Jurkat, Clone E6-1 (cell line): ENCODE measurements at regions not wholly inside any gene's neighbourhood (a gene's known extent, or its start where the extent isn't known, plus 50 kb on each side); places are given as distances from the start of the nearest gene placed in this dataset.
"Not testable (repeated sequence)": the region's sequence is repeated elsewhere in the genome, so short reads cannot be mapped to it uniquely, and the experiment has no call there.

Source experiments
- DNase-seq: peaks from one replicate; pipeline ENCODE4 v3.0.0-alpha.2; 2011; ENCODE audit warnings: low read depth, low spot score
- H3K4me3 ChIP-seq: 2 replicates; pipeline ENCODE4 v1.5.1; 2011; ENCODE audit warnings: mild to moderate bottlenecking, low read length, control low read depth, moderate library complexity

DNA sequence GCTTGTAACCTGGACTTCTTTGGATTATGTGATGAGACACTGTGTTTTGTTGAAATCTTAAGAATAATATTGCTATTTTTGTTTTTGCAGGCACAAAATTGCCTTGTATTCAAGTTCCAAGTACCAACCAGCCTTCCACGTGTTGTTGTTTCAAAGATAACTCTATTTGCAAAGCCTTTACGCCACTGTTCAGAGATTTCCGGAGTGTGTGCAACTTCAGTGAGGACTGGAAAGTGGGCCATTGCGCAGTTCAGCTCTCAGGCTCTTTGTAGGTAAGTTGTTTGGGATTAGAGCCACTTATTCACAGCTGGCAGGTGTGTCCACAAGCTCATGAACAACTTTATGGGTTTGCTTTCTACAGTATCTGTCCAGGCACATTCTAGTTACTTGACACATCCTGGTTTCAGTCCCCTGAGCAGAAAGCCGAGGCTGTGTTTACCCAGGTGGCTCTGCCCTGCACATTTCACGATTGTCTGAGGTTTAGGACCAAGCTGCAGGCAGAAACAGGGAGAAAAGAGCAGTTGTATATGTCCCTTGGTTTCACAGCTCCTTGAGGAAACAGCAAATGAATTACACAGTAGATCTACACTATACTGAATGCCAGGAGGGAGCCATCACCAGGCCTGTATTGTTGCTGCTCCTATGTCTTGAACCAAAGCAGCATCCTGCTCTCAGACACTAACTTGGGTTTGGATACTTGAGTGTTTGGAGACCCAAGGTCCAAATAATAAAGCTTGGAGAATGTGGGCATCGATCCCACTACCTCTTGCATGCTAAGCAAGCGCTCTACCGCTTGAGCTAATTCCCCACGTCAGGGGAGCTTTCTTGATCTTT is 136.1 kb upstream of the ZNF322 start:
- H3K4me3 ChIP-seq, DNase-seq: not testable (repeated sequence)

DNA sequence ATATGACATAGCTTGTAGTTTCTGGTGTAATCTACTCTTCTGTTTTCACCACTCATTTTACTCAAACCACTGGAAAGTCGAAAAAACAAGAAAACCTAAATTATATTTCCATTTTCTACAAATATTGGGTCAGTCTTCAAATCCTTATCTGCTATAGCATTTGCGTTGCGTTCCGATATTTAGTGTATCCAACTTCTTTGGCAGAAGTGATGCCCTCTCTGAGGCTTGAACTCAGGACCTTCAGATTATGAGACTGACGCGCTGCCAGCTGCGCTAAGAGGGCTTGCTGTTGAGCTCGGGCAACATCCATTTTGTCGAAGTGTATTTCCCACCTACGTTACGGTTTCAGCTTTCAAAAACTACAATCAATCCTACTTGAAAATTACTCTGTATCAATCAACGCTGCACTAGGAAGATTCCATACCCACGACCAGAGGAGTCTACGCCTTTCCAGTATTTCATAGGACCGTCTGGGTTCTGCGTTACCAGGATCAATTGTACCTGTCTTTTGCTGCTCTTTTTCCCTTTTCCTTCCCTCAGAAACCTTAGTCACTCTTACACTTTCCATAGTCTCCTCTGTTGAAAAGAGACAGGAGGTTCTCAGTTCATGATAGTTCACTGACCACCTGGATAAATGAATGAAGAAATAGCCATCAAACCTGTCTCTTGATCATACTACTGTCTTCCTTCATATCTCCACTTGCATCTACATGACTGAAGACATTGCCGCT is 140.5 kb upstream of the ZNF322 start:
- DNase-seq, H3K4me3 ChIP-seq: not testable (repeated sequence)

DNA sequence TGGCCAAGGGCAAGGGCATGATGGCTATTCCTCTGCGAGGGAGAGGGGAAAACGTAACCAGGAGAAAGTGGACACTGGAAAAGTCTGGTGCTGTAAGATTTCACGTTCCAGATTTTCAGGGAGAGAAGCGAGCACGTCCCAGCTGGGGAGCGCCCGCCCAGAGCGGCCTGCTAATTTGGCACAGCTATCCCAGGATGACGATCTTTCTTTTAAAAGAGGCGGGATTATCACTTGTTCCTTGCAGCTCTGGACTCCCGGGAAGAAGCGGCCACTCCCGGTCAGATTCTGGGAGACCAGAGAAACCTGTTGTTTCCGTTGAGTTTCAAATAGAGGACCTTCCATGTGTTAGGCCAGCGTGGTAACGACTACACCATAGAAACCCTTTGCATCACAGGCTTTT is 144.2 kb upstream of the ZNF322 start:
- not testable (repeated sequence) for DNase-seq, H3K4me3 ChIP-seq

DNA sequence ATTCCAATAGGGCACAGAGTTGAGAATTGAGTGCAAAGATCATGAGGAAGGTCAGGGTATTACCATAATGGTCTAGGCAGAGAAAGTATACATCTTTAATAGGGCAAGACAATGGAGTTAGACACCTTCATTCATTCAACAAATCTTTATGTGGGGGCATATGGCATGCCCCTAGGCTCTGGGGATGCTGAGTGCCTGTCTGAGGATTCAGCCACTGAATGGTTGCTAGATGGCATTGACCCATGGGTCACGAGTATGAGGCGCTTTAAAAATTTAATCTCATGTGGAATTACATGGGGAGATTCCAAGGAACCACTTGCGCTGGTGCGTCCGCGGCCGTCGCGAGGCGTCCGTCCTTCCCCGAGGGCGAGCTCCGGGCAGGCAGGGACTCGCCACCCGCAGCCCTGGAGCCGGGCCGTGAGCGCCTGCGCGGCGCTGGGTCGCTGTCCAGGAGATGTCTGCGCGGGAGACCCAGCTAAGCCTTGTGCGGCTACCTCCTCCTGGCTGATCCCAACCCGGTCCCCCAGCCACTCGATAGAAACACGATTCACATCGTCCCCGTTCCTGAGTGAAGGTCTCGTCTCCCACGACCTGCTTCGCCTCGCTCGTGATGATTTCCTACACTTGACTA is 152.1 kb upstream of the ZNF322 start:
- H3K4me3 ChIP-seq, DNase-seq: not testable (repeated sequence)

DNA sequence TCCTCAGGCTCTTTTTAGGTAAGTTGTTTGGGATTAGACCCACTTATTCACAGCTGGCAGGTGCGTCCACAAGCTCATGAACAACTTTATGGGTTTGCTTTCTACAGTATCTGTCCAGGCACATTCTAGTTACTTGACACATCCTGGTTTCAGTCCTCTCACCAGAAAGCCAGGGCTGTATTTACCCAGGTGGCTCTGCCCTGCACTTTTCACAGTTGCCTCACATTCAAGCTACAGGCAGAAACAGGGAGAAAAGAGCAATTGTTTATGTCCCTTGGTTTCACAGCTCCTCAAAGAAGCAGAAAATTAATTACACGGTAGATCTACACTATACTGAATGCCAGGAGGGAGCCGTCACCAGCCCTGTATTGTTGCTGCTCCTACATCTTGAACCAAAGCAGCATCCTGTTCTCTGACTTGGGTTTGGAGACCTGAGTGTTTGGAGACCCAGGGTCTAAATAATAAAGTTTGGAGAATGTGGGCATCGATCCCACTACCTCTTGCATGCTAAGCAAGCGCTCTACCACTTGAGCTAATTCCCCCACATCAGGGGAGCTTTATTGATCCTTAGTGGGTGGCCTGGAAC is 159.2 kb upstream of the ZNF322 start:
- H3K4me3 ChIP-seq, DNase-seq: not testable (repeated sequence)

DNA sequence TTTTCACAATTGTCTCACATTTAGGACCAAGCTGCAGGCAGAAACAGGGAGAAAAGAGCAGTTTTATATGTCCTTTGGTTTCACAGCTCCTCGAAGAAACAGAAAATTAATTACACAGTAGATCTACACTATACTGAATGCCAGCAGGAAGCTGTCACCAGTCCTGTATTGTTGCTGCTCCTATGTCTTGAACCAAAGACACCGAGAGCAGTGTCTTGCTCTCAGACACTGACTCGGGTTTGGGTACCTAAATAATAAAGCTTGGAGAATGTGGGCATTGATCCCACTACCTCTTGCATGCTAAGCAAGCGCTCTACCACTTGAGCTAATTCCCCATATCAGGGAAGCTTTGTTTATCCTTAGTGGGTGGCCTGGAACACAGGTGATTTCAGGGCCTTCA is 168.4 kb upstream of the ZNF322 start:
- not testable (repeated sequence) for H3K4me3 ChIP-seq, DNase-seq

DNA sequence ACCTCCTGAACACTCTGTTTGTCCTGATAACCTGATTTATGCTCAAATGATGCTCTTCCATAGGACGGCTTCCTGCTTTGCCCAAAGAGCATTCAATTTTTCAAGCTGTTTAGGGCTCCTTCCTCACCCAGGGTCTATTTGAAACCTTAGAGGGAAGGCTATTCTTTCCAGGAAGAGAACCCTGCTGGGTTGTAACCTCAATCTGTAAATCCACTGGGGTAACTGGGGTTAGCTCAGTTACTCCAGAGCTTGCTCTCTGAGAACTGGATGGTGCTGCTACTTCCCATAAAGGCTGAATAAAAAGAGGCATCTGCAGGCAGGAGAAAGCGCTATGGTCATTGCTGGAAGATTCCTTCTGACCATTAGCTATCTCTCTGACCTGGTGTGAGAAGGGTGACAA is 169.9 kb upstream of the ZNF322 start:
- not testable (repeated sequence) for H3K4me3 ChIP-seq

DNA sequence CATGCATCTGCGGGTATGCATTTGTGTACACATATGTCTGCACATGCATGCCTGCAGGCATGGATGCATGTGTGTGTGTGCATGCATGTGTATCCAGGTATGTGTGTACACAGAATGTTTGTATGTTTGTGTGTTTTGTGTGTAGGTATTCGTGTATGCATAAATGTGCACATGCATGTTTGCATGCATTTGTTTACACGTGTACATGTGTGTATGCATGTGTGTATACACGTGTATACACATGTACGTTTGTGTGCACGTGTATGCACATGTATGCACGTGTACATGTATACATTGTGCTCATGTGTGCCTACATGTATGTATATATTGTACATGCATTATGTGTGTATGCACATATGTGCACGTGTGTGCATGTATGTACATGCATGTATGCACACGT is 171.4 kb upstream of the ZNF322 start:
- DNase-seq, H3K4me3 ChIP-seq: not testable (repeated sequence)

More for the DNA sequence above, 169.9 kb upstream of the ZNF322 start:
- not testable (repeated sequence) for DNase-seq

DNA sequence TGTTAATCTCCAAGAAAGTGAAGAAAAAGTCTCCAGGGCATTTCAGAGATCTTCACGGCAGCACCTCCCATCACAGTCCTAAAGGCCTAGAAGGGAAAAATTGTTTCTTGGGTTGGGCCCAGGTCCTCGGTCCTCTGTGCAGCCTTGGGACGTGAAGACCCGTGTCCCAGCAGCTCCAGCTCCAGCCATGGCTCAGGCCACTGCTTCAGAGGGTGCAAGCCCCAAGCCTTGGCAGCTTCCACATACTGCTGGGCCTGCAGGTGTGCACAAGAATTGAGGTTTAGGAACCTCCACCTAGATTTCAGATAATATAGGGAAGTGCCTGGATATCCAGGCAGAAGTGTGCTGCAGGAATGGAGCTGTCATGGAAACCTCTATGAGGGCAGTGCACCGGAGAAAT is 176.2 kb upstream of the ZNF322 start:
- DNase-seq: not testable (repeated sequence)

DNA sequence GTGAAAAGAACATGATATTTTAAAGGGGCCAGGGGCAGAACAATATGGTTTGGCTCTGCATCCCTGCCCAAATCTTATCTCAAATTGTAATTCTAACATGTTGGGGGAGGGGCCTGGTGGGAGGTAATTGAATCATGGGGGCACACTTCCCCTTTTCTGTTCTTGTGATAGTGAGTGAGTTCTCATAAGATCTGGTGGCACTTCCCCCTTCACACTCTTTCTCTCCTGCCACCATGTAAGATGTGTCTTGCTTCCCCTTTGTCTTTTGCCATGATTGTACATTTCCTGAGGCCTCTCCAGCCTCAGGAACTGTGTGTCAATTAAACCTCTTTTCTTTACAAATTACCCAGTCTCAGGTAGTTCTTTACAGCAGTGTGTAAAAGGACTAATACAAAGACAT is 177.1 kb upstream of the ZNF322 start:
- DNase-seq, H3K4me3 ChIP-seq: not testable (repeated sequence)

More for the DNA sequence above, 176.2 kb upstream of the ZNF322 start:
- H3K4me3 ChIP-seq: not testable (repeated sequence)

DNA sequence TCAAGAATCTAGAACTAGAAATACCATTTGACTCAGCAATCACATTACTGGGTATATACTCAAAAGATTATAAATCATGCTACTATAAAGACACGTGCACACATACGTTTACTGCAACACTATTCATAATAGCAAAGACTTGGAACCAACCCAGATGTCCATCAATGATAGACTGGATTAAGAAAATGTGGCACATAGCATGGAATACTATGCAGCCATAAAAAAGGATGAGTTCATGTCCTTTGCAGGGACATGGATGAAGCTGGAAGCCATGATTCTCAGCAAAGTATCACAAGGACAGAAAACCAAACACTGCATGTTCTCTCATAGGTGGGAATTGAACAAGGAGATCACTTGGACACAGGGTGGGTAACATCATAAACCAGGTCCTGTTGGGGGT is 185.3 kb upstream of the ZNF322 start:
- H3K4me3 ChIP-seq, DNase-seq: not testable (repeated sequence)

DNA sequence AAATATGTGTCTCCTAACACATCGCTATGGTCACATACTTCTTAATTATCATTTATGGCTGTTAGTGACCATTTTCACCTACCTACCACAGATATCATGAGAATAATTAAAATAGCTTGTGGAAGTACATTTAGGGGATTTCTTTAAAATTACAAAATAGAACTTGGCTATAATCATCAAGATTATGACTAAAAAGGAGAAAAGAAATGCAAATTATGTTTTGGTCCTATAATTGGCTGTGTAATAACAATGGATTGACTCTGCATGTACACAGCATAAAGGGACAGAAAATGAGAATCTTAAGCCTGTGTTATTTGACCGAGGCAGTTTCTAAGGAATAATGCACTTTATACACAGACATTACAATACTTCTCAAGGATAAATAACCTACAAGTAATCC is 197.7 kb upstream of the ZNF322 start:
- not testable (repeated sequence) for DNase-seq, H3K4me3 ChIP-seq

DNA sequence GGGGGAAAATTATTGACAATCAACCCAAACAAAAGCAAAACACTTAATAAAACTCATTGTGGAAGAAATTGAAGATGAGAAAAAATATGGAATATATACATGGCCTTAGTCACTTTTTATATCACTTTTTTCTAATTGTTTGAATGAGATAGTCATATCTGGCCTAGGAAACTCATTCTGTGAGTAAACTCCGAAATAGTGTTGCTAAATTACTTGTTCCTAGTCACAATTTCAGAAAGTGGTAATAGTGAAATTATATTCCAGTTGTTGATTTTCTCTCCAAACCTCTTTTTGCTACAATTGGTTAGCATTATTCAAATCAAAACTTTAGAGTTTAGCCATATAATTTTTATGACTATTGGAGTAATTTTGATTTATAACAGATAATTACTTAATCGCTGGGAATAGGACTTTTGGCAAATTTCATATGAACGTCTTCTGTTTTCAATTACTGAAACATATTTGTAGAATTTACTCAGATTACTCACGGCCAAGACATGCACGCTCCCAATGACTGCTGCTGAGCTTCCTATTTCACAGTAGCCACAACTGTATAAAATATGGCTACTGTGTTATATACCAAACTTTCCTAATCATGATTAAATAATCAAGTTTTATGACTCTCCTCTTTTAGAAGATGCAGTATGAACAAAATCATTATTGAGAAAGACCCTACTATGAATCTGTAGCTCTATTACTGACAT is 199.7 kb upstream of the ZNF322 start:
- not testable (repeated sequence) for DNase-seq, H3K4me3 ChIP-seq

DNA sequence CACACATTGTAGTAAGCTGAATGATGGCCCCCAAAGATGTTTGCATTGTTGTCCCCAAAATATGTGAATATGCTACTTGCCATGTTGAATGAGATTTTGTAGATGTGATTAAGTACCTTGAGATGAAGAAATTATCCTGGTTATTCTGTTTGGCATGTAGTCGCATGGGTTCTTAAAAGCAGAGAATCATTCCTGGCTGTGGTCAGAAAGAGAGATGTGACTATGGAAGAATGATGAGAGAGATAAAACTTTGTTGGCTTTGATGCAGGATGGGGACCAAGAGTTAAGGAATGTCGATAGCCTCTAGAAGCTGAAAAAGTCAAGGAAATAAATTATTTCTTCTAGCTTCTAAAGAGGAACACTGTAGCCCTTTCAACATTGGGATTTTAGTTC is 200.2 kb upstream of the ZNF322 start:
- DNase-seq: not testable (repeated sequence)

DNA sequence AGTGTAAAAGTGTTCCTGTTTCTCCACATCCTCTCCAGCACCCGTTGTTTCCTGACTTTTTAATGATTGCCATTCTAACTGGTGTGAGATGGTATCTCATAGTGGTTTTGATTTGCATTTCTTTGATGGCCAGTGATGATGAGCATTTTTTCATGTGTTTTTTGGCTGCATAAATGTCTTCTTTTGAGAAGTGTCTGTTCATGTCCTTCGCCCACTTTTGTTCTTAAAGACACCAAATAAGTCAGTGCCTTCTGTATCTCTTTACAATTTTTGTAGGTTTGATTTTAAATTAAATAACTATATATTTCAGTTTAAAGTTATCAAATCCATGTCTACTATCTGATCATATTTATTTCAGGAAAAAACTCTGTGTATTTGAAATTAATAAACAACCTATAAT is 202.4 kb upstream of the ZNF322 start:
- not testable (repeated sequence) for DNase-seq, H3K4me3 ChIP-seq

More for the DNA sequence above, 200.2 kb upstream of the ZNF322 start:
- H3K4me3 ChIP-seq: not testable (repeated sequence)

DNA sequence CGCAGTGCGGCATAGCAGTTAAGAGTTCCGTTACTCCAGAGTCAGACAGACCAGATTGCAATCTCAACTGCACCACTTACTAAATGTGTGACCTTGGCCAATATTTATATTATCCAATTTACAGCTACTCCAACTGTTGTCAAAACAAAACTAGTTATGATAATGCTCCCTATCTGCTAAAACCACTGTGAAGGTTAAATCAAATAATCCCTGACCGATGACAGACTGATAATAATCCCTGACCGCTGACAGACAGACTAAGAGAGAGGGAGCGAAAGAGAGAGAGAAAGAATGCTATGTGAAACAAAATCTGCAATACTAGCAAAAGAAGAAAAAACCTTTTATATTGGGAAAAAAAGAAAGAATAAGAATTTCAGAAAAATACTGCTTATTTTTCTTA is 204.1 kb upstream of the ZNF322 start:
- DNase-seq, H3K4me3 ChIP-seq: not testable (repeated sequence)

DNA sequence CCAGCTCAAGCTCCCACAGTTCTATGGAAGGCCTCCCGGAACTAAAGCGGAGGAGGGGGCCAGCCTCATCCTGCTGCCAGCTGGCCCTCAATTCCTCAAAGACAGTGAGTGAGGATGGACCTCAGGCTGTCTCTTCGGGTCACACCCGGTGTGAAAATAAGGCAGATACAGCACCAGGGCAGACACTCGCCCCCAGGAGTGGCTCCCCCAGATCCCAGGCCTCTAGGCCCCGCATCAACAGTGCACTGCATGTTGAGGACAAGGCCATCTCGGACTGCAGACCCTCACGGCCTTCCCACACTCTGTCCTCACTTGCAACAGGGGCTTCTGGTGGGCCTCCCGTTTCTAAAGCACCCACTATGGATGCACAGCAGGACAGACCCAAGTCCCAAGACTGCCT is 239.2 kb upstream of the ZNF322 start:
- DNase-seq, H3K4me3 ChIP-seq: not testable (repeated sequence)

DNA sequence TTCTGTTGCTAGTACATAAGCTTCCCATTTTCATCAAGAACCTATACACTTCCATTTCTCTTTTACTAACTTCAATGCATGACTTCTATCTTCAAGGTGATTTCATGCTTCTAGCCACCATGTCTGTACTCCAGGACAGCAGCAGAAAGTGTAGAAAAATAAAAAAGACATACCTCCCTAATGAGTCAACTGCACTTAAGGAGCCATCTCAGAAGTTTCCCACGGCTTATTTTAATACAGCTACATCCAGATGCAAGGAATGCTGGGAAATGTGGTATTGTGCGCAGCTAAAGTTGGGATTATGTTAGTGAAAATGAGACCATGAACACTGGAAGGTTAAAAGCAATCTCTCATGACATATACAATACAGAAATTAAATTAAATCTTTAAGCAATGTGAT is 264.7 kb upstream of the ZNF322 start:
- H3K4me3 ChIP-seq, DNase-seq: not testable (repeated sequence)

DNA sequence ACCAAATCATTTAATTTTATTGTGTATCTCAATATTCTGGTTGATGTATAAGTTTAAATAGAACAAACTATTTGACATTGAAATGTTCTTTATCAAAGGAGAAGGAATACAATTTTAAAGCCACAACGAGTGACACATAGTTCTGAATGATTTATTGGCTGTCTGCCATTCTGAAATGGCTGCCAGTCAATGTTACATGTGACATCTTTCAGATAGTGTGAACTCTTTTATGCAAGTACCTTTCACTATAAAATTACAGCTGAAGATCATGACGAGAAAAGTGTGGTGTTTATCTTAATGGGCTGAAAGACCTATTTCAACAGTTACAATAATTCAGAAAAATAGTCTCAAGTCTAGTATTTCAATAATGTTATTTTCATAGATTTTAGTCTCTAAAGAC is 268.6 kb upstream of the ZNF322 start:
- not testable (repeated sequence) for H3K4me3 ChIP-seq, DNase-seq
